GM18907 (cell line): ENCODE measurements at regions not wholly inside any gene's neighbourhood (a gene's known extent, or its start where the extent isn't known, plus 50 kb on each side); places are given as distances from the start of the nearest gene placed in this dataset.
"Not testable (repeated sequence)": the region's sequence is repeated elsewhere in the genome, so short reads cannot be mapped to it uniquely, and the experiment has no call there.

Experiments
- ATAC-seq: cut with Tn5 transposase; IDR thresholded peaks from one replicate; pipeline ENCODE4 v1.9.1; 2021; ENCODE audit warnings: mild to moderate bottlenecking, moderate library complexity; ENCODE audit not compliant: unreplicated experiment

DNA sequence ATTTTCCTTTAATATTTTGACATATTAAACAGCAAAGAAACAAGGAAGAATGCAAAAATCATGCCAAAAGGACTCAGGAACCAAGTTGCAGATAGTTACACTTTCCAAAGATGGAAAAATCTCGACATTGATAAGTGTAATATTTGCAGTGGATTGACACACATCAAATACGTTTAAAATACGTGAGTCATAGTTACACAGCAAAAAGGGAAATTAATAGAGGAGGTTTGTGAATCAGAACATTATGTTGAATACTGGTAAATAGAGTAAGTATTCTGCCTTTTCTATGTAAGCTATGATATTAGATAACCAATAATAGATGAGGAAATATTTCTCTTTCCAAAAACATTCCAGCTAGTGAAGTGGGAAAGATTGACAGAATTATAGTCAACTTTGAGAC lies 1761.3 kb upstream of the IGFBP7 start:
- ATAC-seq: no peak

DNA sequence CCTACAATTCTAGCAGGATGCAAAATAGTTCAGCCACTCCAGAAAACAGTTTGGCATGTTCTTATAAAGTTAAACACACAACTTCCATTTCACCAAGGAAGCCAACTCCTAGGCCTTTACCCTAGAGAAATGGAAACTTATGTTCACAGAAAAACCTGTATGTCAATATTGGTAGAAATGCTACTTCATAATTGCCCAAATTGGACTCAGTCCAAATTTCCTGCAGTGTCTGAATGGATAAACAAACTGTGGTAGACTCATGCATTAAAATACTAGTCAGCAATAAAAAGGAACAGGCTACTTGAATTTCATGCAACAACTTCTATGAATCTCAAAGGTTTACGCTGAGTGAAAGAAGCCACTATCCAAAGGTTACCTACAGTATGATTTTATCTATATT lies 1738.8 kb upstream of the IGFBP7 start:
- no peak for ATAC-seq

DNA sequence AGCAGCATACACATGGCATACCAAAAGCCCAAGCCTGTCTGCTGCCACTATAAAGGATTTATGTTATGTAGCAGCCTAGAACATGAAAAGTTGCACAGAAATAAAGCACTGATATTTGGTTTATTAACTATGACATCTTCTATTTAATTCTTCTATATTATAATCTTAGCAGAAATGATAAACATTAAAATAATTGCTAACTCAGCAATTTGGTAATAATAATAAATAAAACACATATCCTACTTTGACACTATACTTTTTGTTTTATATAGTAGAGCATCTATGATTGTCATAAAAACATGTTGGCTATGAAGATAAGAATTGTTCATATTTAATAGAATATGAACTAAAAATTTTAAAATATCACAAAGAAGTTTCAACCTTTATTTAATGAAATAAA lies 1733.3 kb upstream of the IGFBP7 start:
- no peak for ATAC-seq

DNA sequence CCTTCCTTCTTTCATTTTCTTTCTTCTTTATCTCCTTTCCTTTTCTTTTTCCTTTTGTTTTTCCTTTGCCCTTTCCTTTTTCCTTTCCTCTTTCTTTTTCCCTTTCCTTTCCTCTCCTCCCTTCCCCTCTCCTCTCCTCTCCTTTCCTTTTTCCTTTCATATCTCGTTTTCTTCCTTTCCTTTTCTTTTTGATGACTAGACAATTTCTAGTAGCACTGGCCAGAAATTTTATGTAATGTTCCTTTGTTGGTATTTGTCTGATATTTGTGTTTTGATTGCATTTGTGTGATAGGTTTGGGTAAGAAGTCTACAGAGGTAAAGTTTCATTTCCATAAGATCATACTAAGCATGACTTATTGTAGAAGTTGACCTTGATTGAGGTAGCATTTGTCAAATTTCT lies 1722.9 kb upstream of the IGFBP7 start:
- no peak for ATAC-seq

DNA sequence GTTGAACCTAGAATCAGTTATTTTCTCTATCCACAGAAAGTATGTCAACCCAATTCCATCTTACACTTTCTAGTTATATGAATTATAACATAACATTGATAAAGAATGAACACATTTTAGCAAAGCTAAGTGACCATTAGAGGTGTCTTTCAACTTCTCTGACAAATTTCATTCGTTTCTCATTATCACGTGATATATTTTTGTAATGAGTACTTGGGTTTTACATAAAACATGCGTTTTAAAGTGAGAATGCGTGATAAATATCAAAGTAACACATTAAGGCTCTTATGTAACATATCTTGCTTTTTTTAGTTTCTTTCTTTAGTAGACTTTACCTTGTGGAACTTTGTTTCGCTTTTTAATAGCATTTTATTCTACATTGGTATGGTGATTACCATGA lies 1715.1 kb upstream of the IGFBP7 start:
- ATAC-seq: no peak

DNA sequence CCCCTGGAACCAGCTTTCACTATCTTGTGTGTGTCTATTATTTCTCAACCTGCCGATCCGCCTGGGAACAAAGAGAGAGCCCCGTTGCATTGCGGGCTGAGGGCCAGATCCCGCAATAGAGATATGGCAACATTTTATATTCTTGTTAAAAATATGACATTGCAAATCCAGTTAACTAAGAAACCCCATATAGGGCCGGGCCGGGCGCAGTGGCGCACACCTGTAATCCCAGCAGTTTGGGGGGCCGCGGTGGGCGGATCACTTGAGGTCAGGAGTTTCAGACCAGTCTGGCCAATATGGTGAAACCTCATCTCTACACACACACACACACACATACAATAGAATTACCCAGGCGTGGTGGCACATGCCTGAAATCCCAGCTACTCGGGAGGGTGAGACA lies 1708.4 kb upstream of the IGFBP7 start:
- not testable (repeated sequence) for ATAC-seq

DNA sequence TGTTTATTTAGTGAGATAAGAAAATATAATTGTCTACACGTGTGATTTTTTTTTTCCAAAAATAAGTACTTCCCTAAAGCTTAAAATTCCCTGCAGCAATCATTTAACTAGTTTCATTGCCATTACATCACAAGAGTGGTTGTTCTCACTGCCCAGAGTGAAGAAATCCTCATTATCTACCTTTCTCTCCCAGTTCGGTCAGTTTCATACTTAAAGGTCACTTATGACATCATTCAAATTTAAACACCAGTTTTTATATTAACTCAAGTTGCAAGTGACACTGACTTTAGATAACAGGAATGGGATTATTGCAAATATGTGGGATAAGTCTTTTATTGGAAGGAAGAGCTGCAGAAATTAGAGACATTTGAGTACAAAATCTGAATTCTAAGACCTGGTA lies 1699.8 kb upstream of the IGFBP7 start:
- ATAC-seq: no peak

DNA sequence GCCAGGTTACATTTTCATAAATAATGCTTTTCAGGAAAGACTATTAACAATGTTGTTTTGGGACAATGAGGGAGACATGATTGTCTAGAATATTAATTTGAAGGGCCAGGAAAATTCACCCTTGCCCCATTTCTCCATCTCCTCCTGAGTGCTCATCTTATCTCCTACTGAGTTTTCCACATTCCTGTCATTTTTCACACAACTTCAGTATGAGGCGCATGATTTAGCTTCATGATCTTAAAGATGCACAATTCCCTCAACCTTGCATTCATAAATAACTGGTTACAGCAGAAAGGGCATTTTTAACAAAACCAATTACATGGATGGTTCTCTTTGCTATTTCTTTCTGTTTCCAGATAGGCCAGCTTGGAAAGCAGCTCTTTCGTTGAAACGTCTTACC lies 1699.2 kb upstream of the IGFBP7 start:
- no peak for ATAC-seq

DNA sequence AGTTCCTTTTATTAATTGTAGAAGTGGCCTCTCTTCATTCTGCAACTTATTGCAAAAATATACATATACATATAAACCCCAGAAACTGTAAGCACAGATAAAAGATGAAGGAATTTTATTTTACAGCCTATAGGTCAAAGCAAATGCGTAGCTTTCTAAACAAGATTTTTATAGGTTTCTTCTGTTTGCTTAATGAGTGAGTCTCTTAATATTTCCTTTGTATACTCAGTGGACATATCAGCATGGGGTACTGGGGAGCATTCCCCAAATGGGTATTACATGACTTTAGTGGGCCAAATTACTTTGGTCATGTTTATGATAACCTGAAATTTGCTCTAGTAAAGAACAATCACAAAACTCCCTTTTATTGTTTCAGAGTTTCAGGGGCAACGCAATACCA lies 1698.6 kb upstream of the IGFBP7 start:
- ATAC-seq: no peak

DNA sequence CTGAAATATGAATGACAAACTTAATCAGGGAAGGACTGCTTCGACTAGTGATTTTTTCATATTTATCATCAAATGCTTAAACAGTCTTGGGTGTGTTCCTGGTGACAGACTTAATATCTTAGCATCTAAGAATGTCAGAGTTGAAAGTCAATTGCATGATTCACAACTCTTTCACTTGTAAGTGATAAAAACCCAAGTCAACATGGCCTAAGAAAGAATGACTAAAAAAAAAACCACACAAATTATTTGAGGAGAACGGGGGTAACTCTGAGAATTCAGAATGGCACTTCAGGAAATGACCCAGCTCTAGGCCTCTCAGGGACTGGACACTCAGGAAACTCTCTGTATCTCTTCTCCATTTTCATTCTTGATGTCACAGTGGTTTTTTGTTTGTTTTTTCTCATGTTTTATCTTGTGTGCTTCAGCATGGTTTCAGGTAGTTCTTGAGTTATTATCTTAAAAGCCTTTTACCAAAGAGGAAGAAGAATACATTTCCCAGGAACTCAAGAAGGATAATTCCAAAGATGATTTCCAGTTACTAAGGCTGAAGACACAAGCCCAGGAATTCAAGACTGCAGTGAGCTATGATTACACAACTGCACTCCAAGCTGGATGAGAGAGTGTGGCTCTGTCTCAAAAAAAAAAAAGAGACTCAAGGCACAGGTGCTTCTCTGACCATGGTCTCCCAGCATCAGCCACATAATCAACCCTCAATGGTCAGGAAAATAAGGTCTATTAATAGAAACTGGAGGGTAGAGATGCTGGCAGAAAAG lies 1697.8 kb upstream of the IGFBP7 start:
- no peak for ATAC-seq

DNA sequence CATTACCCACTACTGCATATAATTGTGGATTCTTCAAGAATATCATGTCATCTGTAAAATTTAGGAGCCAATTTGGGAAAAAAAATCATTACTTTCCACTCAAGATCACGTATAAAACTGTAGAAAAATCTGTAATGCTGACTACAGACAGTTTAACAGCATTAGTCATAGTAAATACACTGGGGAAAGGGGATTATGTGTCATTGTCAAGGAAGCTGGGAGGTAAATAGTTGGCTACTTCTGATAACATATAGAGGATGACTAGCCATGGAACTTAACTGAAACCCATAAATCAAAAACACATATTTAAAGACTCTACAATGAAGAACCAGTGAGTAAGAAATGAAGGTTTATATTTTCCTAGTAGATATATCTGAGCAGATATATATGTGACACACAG lies 1666.4 kb upstream of the IGFBP7 start:
- no peak for ATAC-seq

DNA sequence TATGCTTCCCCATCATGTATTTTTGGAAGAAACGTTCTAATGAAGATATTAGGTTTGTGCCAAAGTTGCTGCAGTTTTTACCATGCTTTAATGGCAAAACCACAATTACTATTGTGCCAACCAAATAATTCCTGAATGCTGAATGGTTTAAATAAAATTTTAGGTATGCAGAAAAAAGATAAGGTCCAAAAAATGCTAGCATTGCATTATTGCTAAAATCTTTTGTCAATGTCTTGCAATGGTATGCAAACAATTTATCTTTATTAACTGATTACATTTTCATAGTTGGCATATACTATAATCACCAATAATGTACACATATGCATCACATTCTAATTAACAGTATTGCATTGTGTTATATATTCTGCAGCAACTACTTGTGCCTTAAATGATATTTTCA lies 1657.4 kb upstream of the IGFBP7 start:
- ATAC-seq: no peak

DNA sequence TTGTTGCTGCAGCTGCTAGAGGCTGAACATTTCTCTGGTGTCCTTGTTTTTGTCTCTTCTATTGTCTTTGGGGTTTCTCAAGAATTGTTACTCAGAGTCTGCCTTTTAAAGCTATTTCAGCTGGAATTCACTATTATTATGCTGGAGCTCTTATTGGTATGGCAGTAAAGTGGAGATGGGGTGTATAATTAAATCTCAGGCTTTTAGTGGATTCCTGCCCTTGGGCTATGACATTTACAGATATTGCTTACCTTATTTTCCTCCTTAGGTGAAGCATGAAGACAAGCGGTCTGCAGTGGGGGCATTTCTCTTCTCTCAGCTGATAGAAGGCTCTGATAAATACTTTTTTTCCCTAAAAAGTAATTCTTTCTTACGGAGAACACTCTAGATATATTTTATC lies 1656.6 kb upstream of the IGFBP7 start:
- ATAC-seq: no peak

DNA sequence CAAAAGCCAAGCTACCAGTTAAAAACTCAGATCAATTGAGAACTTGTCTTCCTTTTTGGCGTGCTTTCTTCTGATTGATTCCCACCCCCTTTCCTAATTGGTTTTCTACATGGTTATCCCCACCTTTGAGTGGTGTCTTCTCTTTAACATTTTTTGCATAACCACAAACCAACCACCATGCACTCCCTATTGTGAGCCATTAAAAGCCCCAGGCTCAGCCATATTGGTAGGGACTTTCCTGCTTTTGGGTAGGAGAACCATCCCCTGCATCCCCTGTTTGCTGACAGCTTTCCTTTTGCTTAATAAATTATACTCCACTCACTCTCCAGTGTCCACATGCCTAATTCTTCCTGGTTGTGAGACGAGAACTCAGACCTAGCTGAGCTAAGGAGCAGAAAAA lies 1651.4 kb upstream of the IGFBP7 start:
- ATAC-seq: no peak

DNA sequence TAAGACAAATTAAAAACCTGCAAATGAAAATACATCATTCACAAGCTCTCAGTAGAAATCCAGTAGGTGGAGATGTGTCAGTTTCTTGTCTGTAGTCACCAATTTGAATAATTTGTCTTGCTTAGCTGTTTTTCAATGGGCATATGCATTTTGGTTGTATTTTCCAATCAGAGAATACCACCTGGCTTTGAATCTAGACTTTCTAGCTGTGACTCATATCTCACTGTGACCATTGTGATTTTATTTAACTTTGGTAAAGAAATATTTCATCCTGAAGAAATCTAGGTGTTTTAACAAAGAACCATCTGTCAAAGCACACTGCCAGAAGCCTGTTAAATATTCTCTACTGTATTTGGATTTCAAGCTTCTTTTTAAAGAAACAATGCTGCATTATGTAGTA lies 1650.6 kb upstream of the IGFBP7 start:
- no peak for ATAC-seq

DNA sequence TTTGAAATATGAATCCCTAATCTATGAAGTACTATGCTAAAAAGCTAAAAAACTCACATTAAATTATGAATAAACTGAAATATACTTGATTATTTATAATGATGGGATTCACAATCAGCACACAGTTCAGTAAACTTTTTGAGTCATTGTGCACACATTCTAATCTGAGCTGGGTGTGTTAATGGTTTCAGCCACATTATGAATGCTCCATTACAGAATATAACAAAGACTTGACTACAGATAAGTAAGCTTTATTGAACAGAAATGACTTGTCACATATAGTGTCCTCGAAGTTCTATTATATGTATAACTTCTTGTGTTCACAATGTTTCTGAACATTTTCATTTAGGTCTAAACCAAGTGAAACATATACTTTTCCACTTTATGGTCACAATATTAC lies 1649.9 kb upstream of the IGFBP7 start:
- no peak for ATAC-seq

DNA sequence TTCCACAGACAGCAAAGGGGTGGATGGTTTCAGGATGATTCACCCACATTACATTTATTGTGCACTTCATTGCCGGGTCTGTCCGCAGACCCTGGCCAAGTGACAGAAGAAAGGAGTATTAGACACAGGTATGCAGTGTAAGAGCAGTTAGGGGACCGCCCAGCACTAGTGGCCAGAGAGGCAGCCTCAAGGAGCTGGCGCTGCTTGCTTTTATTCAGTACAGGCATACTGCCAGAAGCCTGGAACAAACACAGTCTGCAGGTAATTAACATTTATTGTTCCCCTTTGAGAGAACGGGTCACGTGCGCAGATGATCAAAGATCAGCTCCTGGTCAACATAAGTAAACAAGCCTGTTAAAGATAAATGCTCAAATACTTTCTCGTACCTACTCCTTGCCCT lies 1639.0 kb upstream of the IGFBP7 start:
- no peak for ATAC-seq

DNA sequence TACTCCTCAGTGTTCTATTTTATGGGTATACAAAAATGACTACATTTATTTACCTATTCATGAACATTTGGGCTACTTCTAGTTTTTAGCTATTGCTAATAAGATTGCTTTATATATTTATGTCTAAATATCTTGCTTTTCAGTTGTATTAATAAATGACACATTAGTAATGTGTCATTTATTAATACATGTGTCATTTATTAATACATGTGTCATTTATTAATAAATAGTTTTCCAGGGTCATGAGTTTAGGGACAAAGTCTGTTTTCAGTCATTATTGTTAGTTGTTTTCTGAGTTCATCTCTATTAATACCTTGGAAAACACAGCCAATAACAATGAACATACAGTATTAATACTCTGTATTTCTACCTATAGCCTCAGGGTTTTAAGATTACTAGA lies 1630.7 kb upstream of the IGFBP7 start:
- ATAC-seq: no peak

DNA sequence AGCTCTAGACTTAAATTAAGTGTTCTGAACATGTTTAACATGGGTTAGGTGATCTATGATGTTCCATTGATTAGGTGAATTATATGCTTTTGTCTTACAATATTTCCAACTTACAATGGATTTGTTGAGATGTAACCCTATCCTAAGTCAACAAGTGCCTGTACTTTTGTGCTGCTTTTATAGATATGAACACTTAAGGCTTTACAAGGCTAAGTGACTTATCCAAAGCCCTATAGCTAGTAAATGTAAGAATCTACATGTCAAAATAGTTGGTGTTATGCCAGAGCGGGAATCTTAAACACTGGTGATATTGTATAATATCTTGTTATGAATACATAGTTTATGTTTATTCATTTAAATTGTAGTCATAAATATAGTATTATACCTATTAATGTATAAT lies 1629.1 kb upstream of the IGFBP7 start:
- no peak for ATAC-seq

DNA sequence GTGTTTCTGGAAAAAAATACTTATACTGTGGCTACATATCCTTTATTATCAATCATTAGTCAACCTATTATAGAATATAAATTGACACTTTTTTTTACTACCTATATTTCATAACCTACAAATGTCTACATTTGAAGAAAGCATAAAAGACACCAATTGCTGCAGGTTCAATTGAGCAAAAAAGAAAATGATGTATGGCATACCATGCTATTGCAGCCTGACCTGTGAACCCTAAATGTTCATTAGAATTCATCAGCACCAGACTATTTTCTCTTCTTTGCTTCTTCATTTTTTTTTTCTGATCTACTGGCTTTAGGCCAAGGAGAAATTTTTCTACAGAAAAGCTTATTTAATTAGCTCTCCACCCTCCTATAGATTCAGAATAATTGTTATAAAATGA lies 1628.2 kb upstream of the IGFBP7 start:
- no peak for ATAC-seq

DNA sequence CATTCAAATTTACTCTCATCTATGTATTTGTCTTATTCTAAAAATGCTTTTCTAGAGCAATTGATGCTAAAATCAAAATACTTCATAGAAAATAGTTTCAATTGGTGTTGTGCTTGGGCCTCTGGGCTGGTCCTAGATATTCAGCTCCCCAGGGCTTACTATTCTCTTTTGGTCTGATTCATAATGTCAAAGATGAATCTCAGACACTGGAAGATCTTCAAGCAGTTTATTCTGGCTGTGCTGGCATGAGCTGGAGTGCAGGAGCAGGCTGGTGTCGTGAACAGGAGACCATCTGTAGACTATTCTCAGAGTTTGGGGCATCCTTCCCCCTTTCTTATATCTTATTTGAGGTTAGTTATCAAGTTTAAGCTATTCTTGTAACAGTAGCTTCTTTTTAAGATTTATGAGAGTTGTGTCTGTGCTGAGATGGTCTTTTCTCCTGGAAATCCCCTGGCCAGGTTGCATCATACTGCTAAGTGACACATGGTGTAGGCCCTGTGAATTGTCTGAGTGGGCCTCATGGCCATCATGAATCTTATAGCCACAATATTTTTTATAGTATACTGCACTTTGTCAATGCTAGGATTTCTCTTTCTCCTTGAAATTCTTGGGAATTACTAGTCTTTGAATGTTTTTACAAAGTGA lies 1624.0 kb upstream of the IGFBP7 start:
- peak; percentile 80 for ATAC-seq

DNA sequence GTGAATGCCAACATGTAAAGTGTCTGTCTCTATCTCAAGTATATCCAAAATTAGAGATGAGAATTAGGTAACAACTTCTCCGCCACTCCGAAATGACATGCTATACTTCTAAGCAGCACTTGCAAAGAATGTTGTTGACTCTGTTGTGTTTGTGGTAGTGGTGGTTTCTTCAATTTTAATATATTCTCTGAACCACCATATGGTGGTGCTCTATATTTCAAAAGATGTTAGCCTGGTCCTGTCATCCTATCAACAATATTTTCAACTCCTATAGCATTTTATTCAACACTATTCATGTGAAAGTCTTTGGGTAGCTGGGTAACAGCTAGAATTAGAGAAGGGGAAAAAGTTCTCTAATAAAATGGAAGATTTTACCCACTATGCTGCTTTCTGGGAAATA lies 1622.8 kb upstream of the IGFBP7 start:
- no peak for ATAC-seq

DNA sequence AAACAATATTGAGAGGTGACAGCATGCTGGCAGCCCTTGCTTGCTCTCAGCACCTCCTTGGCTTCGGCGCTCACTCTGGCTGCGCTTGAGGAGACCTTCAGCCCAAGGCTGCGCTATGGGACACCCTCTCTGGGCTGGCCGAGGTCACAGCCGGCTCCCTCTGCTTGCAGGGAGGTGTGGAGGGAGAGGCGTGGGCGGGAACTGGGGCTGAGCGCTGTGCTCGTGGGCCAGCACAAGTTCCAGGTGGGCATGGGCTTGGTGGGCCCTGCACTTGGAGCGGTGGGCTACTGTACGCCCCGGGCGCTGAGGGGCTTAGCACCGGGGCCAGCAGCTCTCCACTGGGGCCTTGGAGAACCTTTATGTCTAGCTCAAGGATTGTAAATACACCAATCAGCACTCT lies 1613.8 kb upstream of the IGFBP7 start:
- no peak for ATAC-seq
